ENCODE measurements at regions not wholly inside any gene's neighbourhood (a gene's known extent, or its start where the extent isn't known, plus 50 kb on each side); places are given as distances from the start of the nearest gene placed in this dataset.

DNA sequence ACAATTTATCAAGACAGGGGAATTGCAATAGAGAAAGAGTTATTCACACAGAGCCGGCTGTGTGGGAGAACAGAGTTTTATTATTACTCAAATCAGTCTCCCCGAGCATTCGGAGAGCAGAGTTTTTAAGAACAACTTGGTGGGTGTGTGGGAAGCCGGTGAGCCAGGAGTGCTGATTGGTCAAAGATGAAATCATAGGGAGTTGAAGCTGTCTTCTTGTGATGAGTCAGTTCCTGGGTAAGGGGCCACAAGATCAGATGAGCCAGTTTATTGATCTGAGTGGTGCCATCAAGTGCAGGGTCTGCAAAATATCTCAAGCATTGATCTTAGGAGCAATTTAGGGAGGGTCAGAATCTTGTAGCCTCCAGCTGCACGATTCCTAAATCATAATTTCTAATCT, 50.0 kb upstream of the ECI2 start:
- ATAC-seq (ENCODE audit: low read depth in 2 of 2) (no peak), DNase-seq (peak in 1 of 3 donors; percentile 16)
- Mint-ChIP-seq H3K9me3 (peaks cover 0 to 2% (median 0%) of the 10 kb centered on the region in 7 donors), H3K4me3 (no peak overlapping the region), H3K4me1 (peaks cover 0 to 6% (median 1%) of the 10 kb centered on the region in 4 donors), H3K27ac (no peak overlapping the region), H3K36me3 (no peaks in the 10 kb centered on the region), H3K27me3 (peaks cover 15% of the 10 kb centered on the region)
- no peaks in the 10 kb centered on the region for H3K4me1 ChIP-seq (ENCODE audit: control insufficient read depth, insufficient read depth, low read length, poor library complexity, severe bottlenecking)
- no peaks in the 10 kb centered on the region for H3K27me3 ChIP-seq (ENCODE audit: control insufficient read depth, insufficient read depth, low read length)
- H3K27ac ChIP-seq (ENCODE audit: insufficient read depth, low read length, poor library complexity, severe bottlenecking): no peak overlapping the region
- H3K36me3 ChIP-seq (ENCODE audit: control insufficient read depth, insufficient read depth, low read length): no peaks in the 10 kb centered on the region
- no peaks in the 10 kb centered on the region for H3K9me3 ChIP-seq (ENCODE audit: control insufficient read depth in 2 of 2, low read length in 2 of 2)
- no peak overlapping the region for H3K4me3 ChIP-seq (ENCODE audit: low read depth, low read length)
